Prostate gland (tissue), 2 donors: ENCODE measurements at regions not wholly inside any gene's neighbourhood (a gene's known extent, or its start where the extent isn't known, plus 50 kb on each side); places are given as distances from the start of the nearest gene placed in this dataset.

ENCODE experiments used
- POLR2A ChIP-seq: fragments of 450-650 bp; IDR thresholded peaks from one replicate; pipeline ENCODE4 v1.6.1; 2016; ENCODE audit warnings: antibody characterized with exemption, mild to moderate bottlenecking
- POLR2AphosphoS5 ChIP-seq: sonication (generic); formaldehyde crosslinking; IDR thresholded peaks from one replicate; pipeline ENCODE4 v1.6.1; 2017; ENCODE audit warnings: antibody characterized with exemption
- TF ChIP-seq, protein P1 (sequence below), 4 experiments: fragments of 200-600 bp in 2 of 4; fragments of 450-650 bp in 2 of 4; sonication (generic) in 2 of 4; IDR thresholded peaks; 1 replicate in 3 of 4; 2 replicates in 1 of 4; pipeline ENCODE4 v1.5.1; 2016 to 2019; ENCODE audit warnings: antibody characterized with exemption in 4 of 4, mild to moderate bottlenecking in 2 of 4, moderate library complexity in 2 of 4

DNA sequence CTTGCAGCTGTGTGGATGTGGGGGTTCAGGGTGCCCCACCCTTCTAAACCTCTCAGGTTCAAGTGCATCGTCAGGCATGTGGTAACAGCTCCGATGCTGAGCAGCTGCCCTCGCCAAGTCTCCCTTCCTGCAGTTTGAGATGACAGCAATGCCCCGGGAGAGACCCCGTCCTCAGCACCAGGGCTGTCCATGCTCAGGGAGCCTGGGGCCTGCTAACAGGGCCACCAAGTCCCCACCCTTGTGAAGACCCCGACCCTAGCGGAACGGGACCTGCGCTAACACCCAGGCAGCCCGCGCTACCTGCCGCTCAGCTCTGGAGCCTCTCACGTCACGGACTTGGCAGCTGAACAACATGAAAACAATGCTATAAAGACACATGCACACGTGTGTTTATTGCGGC lies 159.2 kb upstream of the C1orf174 start:
- TF ChIP-seq, protein P1, sequence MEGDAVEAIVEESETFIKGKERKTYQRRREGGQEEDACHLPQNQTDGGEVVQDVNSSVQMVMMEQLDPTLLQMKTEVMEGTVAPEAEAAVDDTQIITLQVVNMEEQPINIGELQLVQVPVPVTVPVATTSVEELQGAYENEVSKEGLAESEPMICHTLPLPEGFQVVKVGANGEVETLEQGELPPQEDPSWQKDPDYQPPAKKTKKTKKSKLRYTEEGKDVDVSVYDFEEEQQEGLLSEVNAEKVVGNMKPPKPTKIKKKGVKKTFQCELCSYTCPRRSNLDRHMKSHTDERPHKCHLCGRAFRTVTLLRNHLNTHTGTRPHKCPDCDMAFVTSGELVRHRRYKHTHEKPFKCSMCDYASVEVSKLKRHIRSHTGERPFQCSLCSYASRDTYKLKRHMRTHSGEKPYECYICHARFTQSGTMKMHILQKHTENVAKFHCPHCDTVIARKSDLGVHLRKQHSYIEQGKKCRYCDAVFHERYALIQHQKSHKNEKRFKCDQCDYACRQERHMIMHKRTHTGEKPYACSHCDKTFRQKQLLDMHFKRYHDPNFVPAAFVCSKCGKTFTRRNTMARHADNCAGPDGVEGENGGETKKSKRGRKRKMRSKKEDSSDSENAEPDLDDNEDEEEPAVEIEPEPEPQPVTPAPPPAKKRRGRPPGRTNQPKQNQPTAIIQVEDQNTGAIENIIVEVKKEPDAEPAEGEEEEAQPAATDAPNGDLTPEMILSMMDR (IDR thresholded peaks at IDR 0.05), result no peak
- TF ChIP-seq POLR2A, result no peak
- no peak for TF ChIP-seq POLR2AphosphoS5
